K562 (cell line): ENCODE measurements at regions not wholly inside any gene's neighbourhood (a gene's known extent, or its start where the extent isn't known, plus 50 kb on each side); places are given as distances from the start of the nearest gene placed in this dataset.

Experiments
- ATAC-seq: fragments of 200-7000 bp; cut with Tn5 transposase; 3 replicates; pipeline ENCODE4 v1.9.1; 2020; ENCODE audit warnings: moderate library complexity
- BruUV-seq: library from RNA; stranded (reverse); fragments of 400-500 nt; replicated peaks from 2 replicates; lab custom pipeline; 2021; lab: Mats Ljungman, UMichigan
- CTCF ChIA-PET: fragments of 300-600 bp; formaldehyde crosslinking; extraction: SDS; loops from one replicate; lab custom pipeline; 2021; ENCODE audit warnings: low intra/inter-chr PET ratio; lab: Yijun Ruan, JAX
- POLR2A ChIA-PET: fragments of 300-600, 350-650 bp; sonication (Branson Sonifier 250); formaldehyde crosslinking; extraction: SDS; loops from one replicate; lab custom pipeline; 2021; ENCODE audit warnings: antibody characterized with exemption, inconsistent platforms; lab: Yijun Ruan, JAX
- DNase-seq, 4 experiments: peaks; one replicate each; pipeline versions ENCODE4 v3.0.0 to v3.0.0-alpha.2; 2011 to 2018; ENCODE audit warnings: low spot score in 3 of 4, mixed read lengths in 3 of 4; ENCODE audit errors: extremely low read depth in 1 of 4
- FAIRE-seq: peaks from 2 replicates; lab custom pipeline; 2011; peaks lifted over from hg19 to GRCh38; lab: Jason Lieb, UNC
- H2AFZ ChIP-seq: 2 replicates; pipeline ENCODE4 v1.6.0; 2011; ENCODE audit warnings: low read depth, low read length, control low read depth, inconsistent platforms
- H3K27ac ChIP-seq: fragments of 200-600 bp; 3 replicates; pipeline ENCODE4 v1.8.0; 2011; ENCODE audit warnings: low read depth, mild to moderate bottlenecking, control low read depth, inconsistent platforms, low read length, moderate library complexity, mixed read lengths; ENCODE audit errors: extremely low read depth
- H3K27me3 ChIP-seq, 2 experiments: fragments of 300-600 bp in 1 of 2; 2 replicates in 1 of 2; 3 replicates in 1 of 2; pipeline versions ENCODE4 v1.6.0 to v1.8.0; 2011; ENCODE audit warnings: inconsistent platforms in 2 of 2, low read length in 2 of 2, mild to moderate bottlenecking in 1 of 2, mixed read lengths in 1 of 2, moderate library complexity in 1 of 2; ENCODE audit not compliant: control insufficient read depth in 2 of 2, insufficient read depth in 2 of 2
- H3K36me3 ChIP-seq: fragments of 300-600 bp; 3 replicates; pipeline ENCODE4 v1.8.0; 2011; ENCODE audit warnings: mild to moderate bottlenecking, low read length, inconsistent platforms; ENCODE audit not compliant: control insufficient read depth, insufficient read depth
- H3K4me1 ChIP-seq, 2 experiments: fragments of 200-600 bp in 1 of 2; replicated peaks in 1 of 2; 2 replicates in 1 of 2; 3 replicates in 1 of 2; pipeline versions ENCODE4 v1.5.1 to v1.8.0; 2011; ENCODE audit warnings: inconsistent platforms in 2 of 2, low read length in 2 of 2, mild to moderate bottlenecking in 1 of 2, mixed read lengths in 1 of 2, moderate library complexity in 1 of 2; ENCODE audit not compliant: control insufficient read depth in 2 of 2, insufficient read depth in 2 of 2
- H3K4me2 ChIP-seq: 2 replicates; pipeline ENCODE4 v1.6.1; 2011; ENCODE audit warnings: low read length, control low read depth, inconsistent platforms, mixed read lengths; ENCODE audit not compliant: insufficient read depth
- H3K4me3 ChIP-seq: fragments of 200-600 bp; sonication (generic), shearing (Covaris generic); 2 replicates; pipeline ENCODE4 v1.5.1; 2016; ENCODE audit warnings: control low read depth, inconsistent platforms
- H3K79me2 ChIP-seq: fragments of 200-600 bp; 3 replicates; pipeline ENCODE4 v1.8.0; 2011; ENCODE audit warnings: low read length, inconsistent platforms; ENCODE audit not compliant: control insufficient read depth, insufficient read depth
- H3K9ac ChIP-seq, 2 experiments: 2 replicates each; pipeline versions ENCODE4 v1.6.0 to v1.6.1; 2011; ENCODE audit warnings: low read depth in 2 of 2, low read length in 2 of 2, control low read depth in 1 of 2, inconsistent platforms in 1 of 2, mild to moderate bottlenecking in 1 of 2, mixed read lengths in 1 of 2; ENCODE audit not compliant: insufficient read depth in 1 of 2
- H3K9me1 ChIP-seq: one replicate; pipeline ENCODE4 v1.6.0; 2011; ENCODE audit warnings: inconsistent platforms, mild to moderate bottlenecking, low read length, moderate library complexity; ENCODE audit not compliant: control insufficient read depth, insufficient read depth
- H3K9me3 ChIP-seq: replicated peaks from 2 replicates; pipeline ENCODE4 v1.5.1; 2011; ENCODE audit warnings: low read depth, low read length, inconsistent platforms; ENCODE audit not compliant: control insufficient read depth, insufficient read depth
- H4K20me1 ChIP-seq: replicated peaks from 2 replicates; pipeline ENCODE4 v1.6.1; 2011; ENCODE audit warnings: low read length, inconsistent platforms, mixed read lengths; ENCODE audit not compliant: control insufficient read depth, insufficient read depth
- ARID3B ChIP-seq: fragments of 250-450 bp; sonication (Bioruptor Pico); IDR thresholded peaks from 2 replicates; pipeline ENCODE4 v1.4.0; 2020; ENCODE audit warnings: borderline replicate concordance
- FOXA3 ChIP-seq, 2 experiments: fragments of 450-650 bp in 1 of 2; sonication (generic) in 1 of 2; formaldehyde crosslinking; IDR thresholded peaks in 1 of 2; conservative IDR thresholded peaks in 1 of 2; 2 replicates each; pipeline versions ENCODE4 v1.4.0 to v1.8.0; 2020 to 2022; ENCODE audit warnings: mild to moderate bottlenecking in 2 of 2, missing genetic modification reagents in 1 of 2
- KAT8 ChIP-seq: fragments of 450-650 bp; IDR thresholded peaks from 2 replicates; pipeline ENCODE4 v1.6.1; 2016; ENCODE audit warnings: low read depth, mild to moderate bottlenecking
- PHB ChIP-seq: fragments of 250-450 bp; sonication (Bioruptor Pico); IDR thresholded peaks from 2 replicates; pipeline ENCODE4 v1.5.0; 2021
- REST ChIP-seq, 2 experiments: fragments of 450-650 bp; formaldehyde crosslinking in 1 of 2; IDR thresholded peaks; 2 replicates each; pipeline versions ENCODE4 v1.4.0 to v1.6.1; 2014 to 2020; ENCODE audit warnings: mild to moderate bottlenecking in 2 of 2, borderline replicate concordance in 1 of 2, low read depth in 1 of 2
- SRSF9 ChIP-seq: fragments of 200-400 bp; formaldehyde crosslinking; IDR thresholded peaks from 2 replicates; pipeline ENCODE4 v1.6.1; 2017; ENCODE audit warnings: low read depth, low read length, borderline replicate concordance
- TAF9B ChIP-seq: fragments of 450-650 bp; IDR thresholded peaks from 2 replicates; pipeline ENCODE4 v1.6.1; 2018; ENCODE audit warnings: mild to moderate bottlenecking; ENCODE audit not compliant: partially characterized antibody
- ZBTB17 ChIP-seq: fragments of 450-650 bp; formaldehyde crosslinking; IDR thresholded peaks from 2 replicates; pipeline ENCODE4 v1.4.0; 2020; ENCODE audit warnings: mild to moderate bottlenecking
- ZNF696 ChIP-seq: fragments of 250-450 bp; sonication (Bioruptor Pico); conservative IDR thresholded peaks from 2 replicates; pipeline ENCODE4 v1.4.0; 2020; ENCODE audit warnings: mild to moderate bottlenecking, moderate library complexity
- ZNF707 ChIP-seq: fragments of 250-450 bp; sonication (Bioruptor Pico); conservative IDR thresholded peaks from 2 replicates; pipeline ENCODE4 v1.8.0; 2022; ENCODE audit warnings: inconsistent platforms, mild to moderate bottlenecking, moderate library complexity
- WGBS: fragments of 100-300 bp; shearing (Covaris generic); methylation state at CpG from one replicate; pipeline ENCODE4 v1.1.6; 2016; ENCODE audit warnings: low coverage, mixed read lengths; ENCODE audit not compliant: insufficient coverage; ENCODE audit errors: missing lambda C conversion rate; 5-methylcytosine and 5-hydroxymethylcytosine counted together
- in situ Hi-C: fragments of 300-500 bp; cut with MboI; formaldehyde crosslinking; loops from 4 replicates; pipeline ENCODE4 v1.15.0; 2018; ENCODE audit warnings: inconsistent platforms, mixed read lengths
- intact Hi-C: fragments of 100-400 bp; cut with micrococcal nuclease; formaldehyde crosslinking; loops from 2 replicates; pipeline ENCODE4 v1.14.2; 2022
- TF ChIP-seq, protein P1 (sequence below): sonication (generic); formaldehyde crosslinking; IDR thresholded peaks from 2 replicates; pipeline ENCODE4 v1.8.1; 2022; ENCODE audit warnings: missing genetic modification reagents

DNA sequence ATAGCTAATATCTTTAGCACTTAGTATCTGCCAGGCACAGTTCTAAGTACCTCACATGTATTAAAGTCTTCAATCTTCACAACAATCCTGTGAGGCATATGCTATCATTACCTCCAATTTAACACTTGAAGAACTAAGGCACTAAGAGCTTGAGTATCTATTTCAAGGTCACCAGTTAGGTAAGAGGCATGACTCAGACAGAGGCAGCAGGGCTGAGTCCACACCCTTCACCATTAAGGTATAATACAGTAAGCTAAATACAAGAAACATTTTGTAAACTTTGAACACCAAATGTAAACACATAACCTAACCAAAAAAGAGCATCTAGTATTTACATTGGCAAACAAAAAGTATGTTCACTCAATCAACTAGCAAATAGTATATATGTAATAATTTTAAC is 1410.9 kb downstream of the PCDH18 start (continued):
- TF ChIP-seq ZNF696 (CRISPR knock-in tag) = no peak
- TF ChIP-seq ZBTB17 = no peak
- TF ChIP-seq, all 486 proteins: peak for 0

- intact Hi-C loops = no loop called here
- H3K36me3 ChIP-seq = no peaks in the 10 kb centered on the region
- in situ Hi-C loops = no loop called here
- 6% methylated on average over 2 of the region's 2 CpGs for WGBS
- no peak overlapping the region for H3K9ac ChIP-seq
- no peaks in the 10 kb centered on the region for H3K9me3 ChIP-seq
- H3K4me3 ChIP-seq = no peak overlapping the region
- no peaks in the 10 kb centered on the region for H4K20me1 ChIP-seq
- DNase-seq (no peak), FAIRE-seq (no peak), ATAC-seq (no peak)
- ChIA-PET CTCF (no interaction called here), POLR2A (no interaction called here)
- H3K9me1 ChIP-seq = no peaks in the 10 kb centered on the region
- H3K27me3 ChIP-seq = no peaks in the 10 kb centered on the region
- no TSS peak for BruUV-seq
- H3K79me2 ChIP-seq = no peaks in the 10 kb centered on the region
- H2AFZ ChIP-seq = no peak overlapping the region
- H3K4me2 ChIP-seq = no peak overlapping the region
- H3K27ac ChIP-seq = no peak overlapping the region
- no peaks in the 10 kb centered on the region for H3K4me1 ChIP-seq
- TF ChIP-seq, protein P1, sequence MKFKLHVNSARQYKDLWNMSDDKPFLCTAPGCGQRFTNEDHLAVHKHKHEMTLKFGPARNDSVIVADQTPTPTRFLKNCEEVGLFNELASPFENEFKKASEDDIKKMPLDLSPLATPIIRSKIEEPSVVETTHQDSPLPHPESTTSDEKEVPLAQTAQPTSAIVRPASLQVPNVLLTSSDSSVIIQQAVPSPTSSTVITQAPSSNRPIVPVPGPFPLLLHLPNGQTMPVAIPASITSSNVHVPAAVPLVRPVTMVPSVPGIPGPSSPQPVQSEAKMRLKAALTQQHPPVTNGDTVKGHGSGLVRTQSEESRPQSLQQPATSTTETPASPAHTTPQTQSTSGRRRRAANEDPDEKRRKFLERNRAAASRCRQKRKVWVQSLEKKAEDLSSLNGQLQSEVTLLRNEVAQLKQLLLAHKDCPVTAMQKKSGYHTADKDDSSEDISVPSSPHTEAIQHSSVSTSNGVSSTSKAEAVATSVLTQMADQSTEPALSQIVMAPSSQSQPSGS (CRISPR knock-in tag) = no peak
- TF ChIP-seq ZNF707 (CRISPR knock-in tag) = no peak
- no peak for TF ChIP-seq TAF9B
- no peak for TF ChIP-seq SRSF9
- no peak for TF ChIP-seq KAT8
- no peak for TF ChIP-seq FOXA3 (CRISPR knock-in tag; conservative IDR thresholded peaks at IDR 0.05 in 1 of 2, IDR thresholded peaks at IDR 0.05 in 1 of 2)
- no peak for TF ChIP-seq ARID3B
- TF ChIP-seq PHB (CRISPR knock-in tag) = no peak
- no peak for TF ChIP-seq REST (IDR thresholded peaks at IDR 0.05; ENCODE audit: borderline replicate concordance)
- no peak for TF ChIP-seq REST (CRISPR knock-in tag; IDR thresholded peaks at IDR 0.05; ENCODE audit: low read depth)
These were observed 1418.4 kb downstream of the PCDH18 start for GRCh38 chr4:136113921-136114320.
